Sigmoid colon (tissue), 6 donors: ENCODE measurements at regions not wholly inside any gene's neighbourhood (a gene's known extent, or its start where the extent isn't known, plus 50 kb on each side); places are given as distances from the start of the nearest gene placed in this dataset.

Experiments
- DNase-seq: peaks from one replicate; pipeline ENCODE4 v3.0.0-alpha.2; 2019
- H3K27ac ChIP-seq, 4 donors: fragments of 200-600 bp; sonication (generic); one replicate each; pipeline ENCODE4 v1.5.1; 2016 to 2019; ENCODE audit warnings: mild to moderate bottlenecking in 1 of 4
- H3K27me3 ChIP-seq, 3 donors: fragments of 200-600 bp; sonication (generic); one replicate each; pipeline ENCODE4 v1.5.1; 2019; ENCODE audit warnings: mild to moderate bottlenecking in 1 of 3
- H3K36me3 ChIP-seq, 4 donors: fragments of 200-600 bp; sonication (generic); one replicate each; pipeline ENCODE4 v1.5.1; 2016 to 2019
- H3K4me1 ChIP-seq, 4 donors: fragments of 200-600 bp; sonication (generic); one replicate each; pipeline ENCODE4 v1.5.1; 2017 to 2019
- H3K4me3 ChIP-seq, 4 donors: fragments of 200-600 bp; sonication (generic); one replicate each; pipeline ENCODE4 v1.5.1; 2017 to 2019; ENCODE audit warnings: mild to moderate bottlenecking in 2 of 4, moderate library complexity in 1 of 4
- H3K9me3 ChIP-seq, 4 donors: fragments of 200-600 bp in 3 of 4; sonication (generic) in 3 of 4; one replicate each; pipeline versions ENCODE4 v1.5.1 to v1.6.1; 2013 to 2019
- EP300 ChIP-seq, 4 donors: sonication (generic); formaldehyde crosslinking; IDR thresholded peaks; one replicate each; pipeline ENCODE4 v1.6.1; 2017; ENCODE audit warnings: antibody characterized with exemption in 4 of 4
- POLR2A ChIP-seq, 2 donors: fragments of 450-650 bp; IDR thresholded peaks; one replicate each; pipeline ENCODE4 v1.6.1; 2016; ENCODE audit warnings: antibody characterized with exemption in 2 of 2, mild to moderate bottlenecking in 2 of 2, moderate library complexity in 2 of 2
- POLR2AphosphoS5 ChIP-seq, 4 donors: sonication (generic); formaldehyde crosslinking; IDR thresholded peaks; one replicate each; pipeline ENCODE4 v1.6.1; 2017; ENCODE audit warnings: antibody characterized with exemption in 4 of 4
- WGBS, 2 donors: extraction: QIAGEN DNeasy Blood & Tissue Kit; methylation state at CpG; one replicate each; pipeline ENCODE4 v1.1.7; 2013; 5-methylcytosine and 5-hydroxymethylcytosine counted together
- intact Hi-C: fragments of 100-400 bp; cut with DNase I; formaldehyde crosslinking; loops from one replicate; pipeline ENCODE4 v1.15.1; 2023
- TF ChIP-seq, protein P1 (sequence below), 4 experiments: fragments of 450-650 bp in 3 of 4; fragments of 200-600 bp in 1 of 4; IDR thresholded peaks; one replicate each; pipeline ENCODE4 v1.5.1; 2016 to 2019; ENCODE audit warnings: antibody characterized with exemption in 4 of 4, mild to moderate bottlenecking in 3 of 4, moderate library complexity in 2 of 4
- donor health status: healthy with polysubstance abuse.
- donor health status: healthy.

DNA sequence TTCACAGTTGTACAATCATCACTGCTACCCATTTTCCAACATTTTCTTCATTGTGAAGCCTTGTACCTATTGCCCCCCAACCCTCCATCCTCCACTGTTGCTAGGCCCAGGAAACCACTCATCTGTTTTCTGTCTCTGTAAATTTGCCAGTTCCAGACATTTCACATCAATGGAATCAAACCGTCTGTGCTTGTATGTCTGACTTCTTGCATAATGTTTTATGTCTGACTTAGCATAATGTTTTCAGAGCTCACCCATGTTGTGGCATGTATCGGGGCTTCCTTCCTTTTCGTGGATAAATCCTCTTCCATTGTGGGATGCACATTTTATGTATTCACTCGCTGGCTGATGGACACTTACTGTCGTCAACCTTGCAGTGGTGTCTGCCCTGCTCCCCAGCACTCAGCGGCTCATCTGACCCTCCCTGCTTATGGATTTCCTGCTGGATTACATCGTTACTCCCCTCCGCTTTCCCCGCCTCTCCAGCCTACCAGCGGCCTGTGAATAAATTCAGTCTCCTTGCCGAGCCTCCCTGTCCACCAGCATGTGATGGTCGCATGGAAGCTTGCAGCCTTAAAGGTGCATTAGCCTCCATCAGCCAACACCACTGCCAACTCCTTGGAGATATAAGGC, 727.6 kb upstream of the TMEM132C start:
- no peaks in the 10 kb centered on the region for H3K27me3 ChIP-seq
- no peak overlapping the region for H3K4me3 ChIP-seq
- 58 to 75% methylated on average over 12 of the region's 12 CpGs for WGBS, 2 donors
- H3K9me3 ChIP-seq = peaks cover 0 to 3% (median 1%) of the 10 kb centered on the region in 4 donors
- no peak for DNase-seq
- no peaks in the 10 kb centered on the region for H3K4me1 ChIP-seq
- TF ChIP-seq, protein P1, sequence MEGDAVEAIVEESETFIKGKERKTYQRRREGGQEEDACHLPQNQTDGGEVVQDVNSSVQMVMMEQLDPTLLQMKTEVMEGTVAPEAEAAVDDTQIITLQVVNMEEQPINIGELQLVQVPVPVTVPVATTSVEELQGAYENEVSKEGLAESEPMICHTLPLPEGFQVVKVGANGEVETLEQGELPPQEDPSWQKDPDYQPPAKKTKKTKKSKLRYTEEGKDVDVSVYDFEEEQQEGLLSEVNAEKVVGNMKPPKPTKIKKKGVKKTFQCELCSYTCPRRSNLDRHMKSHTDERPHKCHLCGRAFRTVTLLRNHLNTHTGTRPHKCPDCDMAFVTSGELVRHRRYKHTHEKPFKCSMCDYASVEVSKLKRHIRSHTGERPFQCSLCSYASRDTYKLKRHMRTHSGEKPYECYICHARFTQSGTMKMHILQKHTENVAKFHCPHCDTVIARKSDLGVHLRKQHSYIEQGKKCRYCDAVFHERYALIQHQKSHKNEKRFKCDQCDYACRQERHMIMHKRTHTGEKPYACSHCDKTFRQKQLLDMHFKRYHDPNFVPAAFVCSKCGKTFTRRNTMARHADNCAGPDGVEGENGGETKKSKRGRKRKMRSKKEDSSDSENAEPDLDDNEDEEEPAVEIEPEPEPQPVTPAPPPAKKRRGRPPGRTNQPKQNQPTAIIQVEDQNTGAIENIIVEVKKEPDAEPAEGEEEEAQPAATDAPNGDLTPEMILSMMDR (IDR thresholded peaks at IDR 0.05) = no peak
- TF ChIP-seq EP300 (IDR thresholded peaks at IDR 0.05) = no peak
- no peak for TF ChIP-seq POLR2AphosphoS5 (IDR thresholded peaks at IDR 0.05)
- no peak for TF ChIP-seq POLR2A (IDR thresholded peaks at IDR 0.05)
- intact Hi-C loops = no loop called here
- no peak overlapping the region for H3K27ac ChIP-seq
- no peaks in the 10 kb centered on the region for H3K36me3 ChIP-seq

DNA sequence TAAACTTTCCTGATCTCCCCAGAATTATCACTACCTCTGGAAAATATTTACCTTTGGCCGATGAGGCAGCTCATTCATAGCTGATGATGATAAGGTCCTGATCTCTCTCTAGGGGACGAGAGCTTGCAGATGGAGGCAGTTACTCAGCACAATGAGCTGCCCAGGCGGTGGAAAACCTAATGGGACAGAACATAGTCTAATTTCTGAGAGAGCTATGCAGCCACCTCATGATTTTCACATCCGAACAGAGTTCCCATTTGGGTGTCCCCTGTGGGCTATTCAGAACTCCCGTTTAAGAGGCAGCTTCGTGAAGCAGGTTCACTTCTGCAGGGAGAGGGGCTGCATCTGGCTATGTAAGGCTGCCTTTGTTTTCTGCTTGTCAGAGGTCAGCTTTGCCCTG, 724.6 kb upstream of the TMEM132C start:
- TF ChIP-seq, protein P1 (IDR thresholded peaks at IDR 0.05) = no peak
- Histone ChIP-seq H3K27me3 (no peaks in the 10 kb centered on the region), H3K9me3 (no peaks in the 10 kb centered on the region), H3K36me3 (no peaks in the 10 kb centered on the region), H3K4me1 (no peaks in the 10 kb centered on the region), H3K27ac (no peak overlapping the region), H3K4me3 (no peak overlapping the region)
- no peak for DNase-seq
- intact Hi-C loops = no loop called here
- 44 to 62% methylated on average over 6 of the region's 6 CpGs for WGBS, 2 donors

DNA sequence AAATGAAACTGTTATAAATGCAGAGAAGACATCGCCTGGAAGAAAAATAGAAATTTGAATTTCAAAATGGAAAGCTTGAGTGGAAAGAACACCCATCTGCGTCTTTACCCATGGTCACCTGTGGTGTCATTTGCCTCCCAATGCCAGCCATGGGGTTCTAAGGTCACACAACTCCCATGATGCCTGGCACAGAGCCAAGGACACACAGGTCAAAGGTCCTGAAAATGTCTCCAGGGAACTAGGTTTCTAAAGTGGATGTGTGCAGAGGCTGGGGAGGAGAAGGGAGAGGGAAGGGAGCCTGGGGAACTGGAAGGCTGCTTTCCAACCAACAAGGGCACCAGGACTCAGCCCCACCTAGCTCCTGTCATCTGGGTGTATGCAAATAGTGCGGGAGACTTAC, 724.0 kb upstream of the TMEM132C start:
- no peaks in the 10 kb centered on the region for H3K36me3 ChIP-seq
- no peaks in the 10 kb centered on the region for H3K9me3 ChIP-seq
- intact Hi-C loops = no loop called here
- no peak overlapping the region for H3K27ac ChIP-seq
- H3K4me1 ChIP-seq = no peaks in the 10 kb centered on the region
- TF ChIP-seq POLR2A (IDR thresholded peaks at IDR 0.05) (no peak), EP300 (IDR thresholded peaks at IDR 0.05) (no peak), POLR2AphosphoS5 (IDR thresholded peaks at IDR 0.05) (no peak)
- TF ChIP-seq, protein P1 (IDR thresholded peaks at IDR 0.05) = no peak
- no peak overlapping the region for H3K4me3 ChIP-seq
- no peaks in the 10 kb centered on the region for H3K27me3 ChIP-seq
- 81 to 86% methylated on average over 3 of the region's 3 CpGs for WGBS, 2 donors
- no peak for DNase-seq

DNA sequence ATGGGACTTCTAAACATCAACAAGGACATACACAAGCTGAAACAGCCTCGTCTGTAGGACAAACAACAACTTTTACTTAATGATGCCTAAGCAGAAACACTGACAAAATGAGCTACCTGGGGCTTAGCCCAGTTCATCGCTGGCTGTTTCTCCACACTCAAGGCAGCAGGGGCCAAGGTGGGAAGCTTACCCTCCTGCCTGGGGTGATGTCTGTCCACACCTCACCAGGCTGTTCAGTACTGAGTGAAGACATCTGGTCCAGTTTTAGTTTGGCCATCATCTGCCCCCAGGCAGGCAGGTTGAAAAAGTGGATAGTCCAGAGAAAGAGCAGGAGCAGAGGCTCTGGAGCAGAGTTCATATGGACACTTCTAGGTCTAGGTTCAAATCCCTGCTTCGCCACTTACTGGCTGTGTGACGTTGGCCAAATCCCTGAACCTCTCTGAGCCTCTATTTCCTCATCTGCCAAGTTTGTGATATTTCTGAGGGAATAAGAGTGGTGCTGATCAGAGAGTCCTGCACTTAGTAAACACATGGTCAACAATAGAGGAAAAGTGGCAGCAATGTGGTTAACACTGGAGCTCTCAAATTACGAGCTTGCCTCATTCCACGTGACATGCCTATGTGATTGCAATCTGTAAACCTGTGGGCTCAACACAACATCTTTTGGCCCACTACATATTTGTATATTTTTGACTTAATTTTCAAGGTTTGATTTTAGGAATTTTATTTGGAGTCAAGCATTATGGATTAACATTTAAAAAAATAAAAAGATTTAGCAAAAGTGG, 720.1 kb upstream of the TMEM132C start:
- 73 to 78% methylated on average over 6 of the region's 6 CpGs for WGBS, 2 donors
- no peaks in the 10 kb centered on the region for H3K36me3 ChIP-seq
- no peak overlapping the region for H3K4me3 ChIP-seq
- no peaks in the 10 kb centered on the region for H3K4me1 ChIP-seq
- TF ChIP-seq POLR2AphosphoS5 (IDR thresholded peaks at IDR 0.05) (no peak), POLR2A (IDR thresholded peaks at IDR 0.05) (no peak), EP300 (IDR thresholded peaks at IDR 0.05) (no peak)
- TF ChIP-seq, protein P1 (IDR thresholded peaks at IDR 0.05) = no peak
- intact Hi-C loops = no loop called here
- no peak for DNase-seq
- H3K27me3 ChIP-seq = no peaks in the 10 kb centered on the region
- H3K9me3 ChIP-seq = no peaks in the 10 kb centered on the region
- no peak overlapping the region for H3K27ac ChIP-seq
